BE2C (cell line): ENCODE measurements at regions not wholly inside any gene's neighbourhood (a gene's known extent, or its start where the extent isn't known, plus 50 kb on each side); places are given as distances from the start of the nearest gene placed in this dataset.

Experiments used
- DNase-seq: peaks from one replicate; pipeline ENCODE4 v3.0.0-alpha.2; 2020
- H3K27me3 ChIP-seq: fragments of 250-450 bp; sonication (Bioruptor Pico); 2 replicates; pipeline ENCODE4 v1.5.1; 2020; ENCODE audit warnings: mild to moderate bottlenecking
- H3K36me3 ChIP-seq: fragments of 250-450 bp; sonication (Bioruptor Pico); 2 replicates; pipeline ENCODE4 v1.5.1; 2020; ENCODE audit warnings: mild to moderate bottlenecking
- H3K4me1 ChIP-seq: fragments of 250-450 bp; sonication (Bioruptor Pico); 2 replicates; pipeline ENCODE4 v1.5.1; 2020
- H3K4me3 ChIP-seq: 2 replicates; pipeline ENCODE4 v1.5.1; 2011; ENCODE audit warnings: low read depth, low read length
- H3K9me3 ChIP-seq: fragments of 250-450 bp; sonication (Bioruptor Pico); 2 replicates; pipeline ENCODE4 v1.5.1; 2020
- TF ChIP-seq, protein P1 (sequence below): IDR thresholded peaks from 2 replicates; pipeline ENCODE4 v1.5.1; 2012; ENCODE audit warnings: mild to moderate bottlenecking, low read depth, low read length

DNA sequence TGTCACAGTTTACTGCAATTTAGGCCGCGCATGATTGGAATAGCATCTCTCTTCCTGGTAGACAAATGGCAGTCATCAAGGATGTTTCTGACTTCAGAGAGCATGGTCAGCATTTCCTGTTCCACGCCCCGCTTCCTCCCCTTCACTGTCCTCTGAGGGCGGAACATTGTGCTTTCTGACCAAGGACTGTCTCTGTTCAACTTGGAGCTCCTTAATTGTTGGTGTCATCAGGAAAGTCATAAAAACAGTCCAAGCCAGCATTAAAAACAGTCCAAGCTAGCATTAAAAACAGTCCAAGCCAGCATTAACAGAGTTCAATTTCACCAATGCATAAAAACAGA lies 301.3 kb upstream of the IRX4 start:
- no peak for DNase-seq
- Histone ChIP-seq H3K4me3 (no peak overlapping the region), H3K9me3 (no peaks in the 10 kb centered on the region), H3K4me1 (no peaks in the 10 kb centered on the region), H3K36me3 (no peaks in the 10 kb centered on the region), H3K27me3 (no peaks in the 10 kb centered on the region)
- TF ChIP-seq, protein P1, sequence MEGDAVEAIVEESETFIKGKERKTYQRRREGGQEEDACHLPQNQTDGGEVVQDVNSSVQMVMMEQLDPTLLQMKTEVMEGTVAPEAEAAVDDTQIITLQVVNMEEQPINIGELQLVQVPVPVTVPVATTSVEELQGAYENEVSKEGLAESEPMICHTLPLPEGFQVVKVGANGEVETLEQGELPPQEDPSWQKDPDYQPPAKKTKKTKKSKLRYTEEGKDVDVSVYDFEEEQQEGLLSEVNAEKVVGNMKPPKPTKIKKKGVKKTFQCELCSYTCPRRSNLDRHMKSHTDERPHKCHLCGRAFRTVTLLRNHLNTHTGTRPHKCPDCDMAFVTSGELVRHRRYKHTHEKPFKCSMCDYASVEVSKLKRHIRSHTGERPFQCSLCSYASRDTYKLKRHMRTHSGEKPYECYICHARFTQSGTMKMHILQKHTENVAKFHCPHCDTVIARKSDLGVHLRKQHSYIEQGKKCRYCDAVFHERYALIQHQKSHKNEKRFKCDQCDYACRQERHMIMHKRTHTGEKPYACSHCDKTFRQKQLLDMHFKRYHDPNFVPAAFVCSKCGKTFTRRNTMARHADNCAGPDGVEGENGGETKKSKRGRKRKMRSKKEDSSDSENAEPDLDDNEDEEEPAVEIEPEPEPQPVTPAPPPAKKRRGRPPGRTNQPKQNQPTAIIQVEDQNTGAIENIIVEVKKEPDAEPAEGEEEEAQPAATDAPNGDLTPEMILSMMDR = no peak

DNA sequence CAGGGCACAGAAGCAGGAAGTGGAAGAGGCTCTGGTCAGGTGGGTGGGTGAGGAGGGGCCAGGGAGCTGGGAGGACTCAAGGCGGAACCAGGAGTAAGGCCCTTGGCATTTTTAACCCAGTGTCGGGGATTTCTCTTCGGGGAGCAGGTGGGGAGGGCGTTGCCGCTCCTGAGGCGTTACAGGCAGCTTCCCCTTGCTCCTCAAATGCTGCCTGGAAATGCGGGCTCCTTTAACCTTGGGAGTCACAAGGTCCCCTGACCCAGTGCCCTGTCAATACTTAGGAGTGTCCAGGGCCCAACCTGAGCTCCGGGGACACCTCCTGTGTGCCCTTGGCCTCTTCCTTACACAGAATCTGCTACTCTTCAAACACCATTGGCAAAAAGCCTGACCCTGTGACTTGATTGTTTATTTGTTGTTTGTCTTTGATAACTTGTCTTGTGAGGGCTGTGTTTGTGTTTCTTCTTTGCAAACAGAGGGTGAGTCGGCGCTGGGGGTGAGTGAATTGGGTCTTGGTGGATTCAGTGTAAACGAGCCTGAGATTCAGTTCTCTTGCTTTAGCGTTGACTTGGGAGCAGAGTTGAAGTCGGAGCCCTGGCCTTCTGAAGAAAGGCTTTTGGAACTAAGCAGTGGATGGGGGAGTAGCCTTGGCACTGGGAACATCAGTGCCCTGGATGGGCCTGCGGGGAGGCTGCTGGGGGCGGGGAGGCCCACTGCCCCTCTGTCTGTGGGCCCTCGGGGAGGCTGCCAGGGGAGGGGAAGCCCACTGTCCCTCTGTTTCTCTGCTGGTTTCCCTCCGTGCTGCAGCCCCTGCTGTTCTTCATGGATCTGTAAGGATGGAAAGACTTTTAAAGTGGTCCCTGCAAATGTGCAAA lies 300.7 kb upstream of the IRX4 start:
- H3K9me3 ChIP-seq = no peaks in the 10 kb centered on the region
- no peaks in the 10 kb centered on the region for H3K36me3 ChIP-seq
- H3K4me3 ChIP-seq = no peak overlapping the region
- H3K27me3 ChIP-seq = no peaks in the 10 kb centered on the region
- DNase-seq = no peak
- H3K4me1 ChIP-seq = no peaks in the 10 kb centered on the region
- TF ChIP-seq, protein P1 = no peak

DNA sequence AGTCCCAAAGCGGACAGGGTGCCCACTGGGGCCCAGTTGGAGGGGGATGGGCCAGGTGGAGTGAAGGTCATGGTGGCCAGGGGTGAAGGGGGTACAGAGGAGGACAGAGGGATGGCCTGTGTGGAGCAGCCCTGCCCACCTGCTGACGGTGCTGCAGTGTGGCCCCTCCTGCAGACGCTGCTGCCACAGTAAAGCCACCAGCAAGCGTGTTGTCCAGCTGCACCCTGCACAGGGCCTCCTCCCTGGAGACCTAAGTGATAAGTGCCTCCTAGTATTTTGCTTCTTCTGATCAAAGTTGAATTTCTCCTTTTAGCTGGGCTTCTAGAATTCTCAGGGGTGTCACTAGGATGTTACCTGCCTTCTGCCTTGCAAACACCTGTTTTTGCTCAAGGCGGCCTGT lies 299.3 kb upstream of the IRX4 start:
- Histone ChIP-seq H3K4me1 (no peaks in the 10 kb centered on the region), H3K36me3 (no peaks in the 10 kb centered on the region), H3K4me3 (no peak overlapping the region), H3K27me3 (no peaks in the 10 kb centered on the region), H3K9me3 (no peaks in the 10 kb centered on the region)
- TF ChIP-seq, protein P1 = no peak
- DNase-seq = no peak

DNA sequence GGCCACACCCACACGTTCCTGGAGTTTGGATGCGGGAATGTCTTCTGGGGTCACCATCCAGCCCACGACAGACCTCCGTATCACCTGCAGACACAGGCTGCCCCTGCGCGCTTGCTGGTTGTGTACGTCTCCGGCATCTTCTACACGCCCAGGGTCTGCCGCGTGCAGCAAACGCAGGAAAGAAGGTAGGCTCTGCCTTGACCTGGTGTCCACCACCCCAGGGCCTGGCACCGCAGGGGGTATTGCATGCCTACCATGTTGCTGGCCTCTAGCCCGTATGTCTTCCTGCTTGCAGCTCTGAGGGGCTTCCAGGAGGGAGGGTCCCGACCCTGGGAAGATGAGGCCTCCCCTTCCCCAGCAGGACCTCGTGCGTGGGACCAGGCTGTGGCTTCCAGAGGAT lies 298.8 kb upstream of the IRX4 start:
- H3K27me3 ChIP-seq = no peaks in the 10 kb centered on the region
- DNase-seq = no peak
- H3K9me3 ChIP-seq = no peaks in the 10 kb centered on the region
- H3K4me3 ChIP-seq = no peak overlapping the region
- no peaks in the 10 kb centered on the region for H3K36me3 ChIP-seq
- H3K4me1 ChIP-seq = no peaks in the 10 kb centered on the region
- TF ChIP-seq, protein P1 = no peak

DNA sequence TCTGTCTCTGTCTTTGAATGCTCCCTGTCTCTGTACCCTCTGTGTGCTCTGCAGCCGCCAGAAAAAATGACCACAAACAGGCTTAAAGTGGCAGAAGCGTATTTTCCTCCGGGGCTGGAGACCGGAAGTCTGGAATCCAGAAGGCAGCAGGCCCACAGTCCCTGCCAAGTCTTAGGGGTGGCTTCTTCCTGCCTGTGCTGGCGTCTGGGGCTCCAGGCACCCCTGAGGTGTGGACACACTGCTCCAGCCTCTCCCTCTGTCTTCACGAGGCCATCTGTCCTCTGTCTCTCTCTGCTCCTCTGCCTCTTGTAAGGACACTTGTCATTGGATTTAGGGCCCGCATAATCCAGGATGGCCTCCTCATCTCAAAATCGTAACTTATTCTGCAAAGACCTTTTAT lies 298.4 kb upstream of the IRX4 start:
- Histone ChIP-seq H3K4me3 (no peak overlapping the region), H3K9me3 (no peaks in the 10 kb centered on the region), H3K36me3 (no peaks in the 10 kb centered on the region), H3K27me3 (no peaks in the 10 kb centered on the region), H3K4me1 (no peaks in the 10 kb centered on the region)
- DNase-seq = no peak
- TF ChIP-seq, protein P1 = no peak

DNA sequence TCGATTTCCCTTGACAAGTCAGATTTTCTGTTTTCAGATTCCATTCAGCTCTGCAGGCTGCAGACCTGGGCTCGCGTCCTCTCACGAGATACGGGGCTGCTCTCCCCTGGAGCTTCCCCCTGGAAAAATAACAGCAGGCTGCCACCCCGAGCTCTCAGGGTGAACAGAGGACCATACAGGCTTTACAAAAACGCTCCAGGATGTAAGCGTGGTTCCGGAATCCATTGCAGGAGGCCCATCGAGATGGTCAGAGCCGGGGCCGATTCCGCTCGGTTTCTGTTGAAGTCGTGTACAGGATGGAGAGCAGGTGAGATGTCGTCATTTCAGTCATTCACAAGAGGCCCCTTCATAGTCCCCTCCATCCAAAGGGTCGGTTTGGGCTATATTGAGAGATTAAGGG lies 297.7 kb upstream of the IRX4 start:
- Histone ChIP-seq H3K36me3 (no peaks in the 10 kb centered on the region), H3K4me3 (no peak overlapping the region), H3K9me3 (no peaks in the 10 kb centered on the region), H3K4me1 (no peaks in the 10 kb centered on the region), H3K27me3 (no peaks in the 10 kb centered on the region)
- TF ChIP-seq, protein P1 = no peak
- no peak for DNase-seq
